GM12864 (cell line): ENCODE measurements at regions not wholly inside any gene's neighbourhood (a gene's known extent, or its start where the extent isn't known, plus 50 kb on each side); places are given as distances from the start of the nearest gene placed in this dataset.

Experiments used
- DNase-seq: peaks from one replicate; pipeline ENCODE4 v3.0.0-alpha.2; 2011; ENCODE audit warnings: low read depth
- H3K4me3 ChIP-seq: 2 replicates; pipeline ENCODE4 v1.5.1; 2011; ENCODE audit warnings: mild to moderate bottlenecking, low read depth, low read length, control low read depth
- CTCF ChIP-seq: IDR thresholded peaks from 2 replicates; pipeline ENCODE4 v1.5.1; 2011; ENCODE audit warnings: low read depth, mild to moderate bottlenecking, moderate library complexity, low read length, control low read depth, inconsistent platforms; ENCODE audit errors: missing control alignments

DNA sequence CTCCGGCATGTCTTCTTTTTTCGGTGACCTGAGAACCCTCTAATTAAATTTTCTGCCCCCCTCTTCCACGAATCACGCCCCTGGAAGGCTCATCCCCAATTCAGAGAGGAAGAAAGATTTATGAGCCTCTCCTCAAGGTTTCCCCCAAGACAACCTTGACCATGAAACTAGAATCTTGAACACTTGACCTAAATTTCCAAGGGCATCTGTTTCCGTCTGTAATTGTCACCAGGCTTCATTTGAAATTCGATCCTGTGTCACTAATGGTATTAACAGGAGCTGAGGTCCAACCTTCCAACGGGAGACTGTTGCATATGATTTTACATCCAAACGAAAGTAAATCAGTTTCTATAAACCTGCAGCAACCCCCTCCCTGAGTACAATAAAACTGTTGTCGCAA, 139.9 kb upstream of the ZIC3 start:
- no peak for DNase-seq
- TF ChIP-seq CTCF: no peak
- H3K4me3 ChIP-seq: no peak overlapping the region

DNA sequence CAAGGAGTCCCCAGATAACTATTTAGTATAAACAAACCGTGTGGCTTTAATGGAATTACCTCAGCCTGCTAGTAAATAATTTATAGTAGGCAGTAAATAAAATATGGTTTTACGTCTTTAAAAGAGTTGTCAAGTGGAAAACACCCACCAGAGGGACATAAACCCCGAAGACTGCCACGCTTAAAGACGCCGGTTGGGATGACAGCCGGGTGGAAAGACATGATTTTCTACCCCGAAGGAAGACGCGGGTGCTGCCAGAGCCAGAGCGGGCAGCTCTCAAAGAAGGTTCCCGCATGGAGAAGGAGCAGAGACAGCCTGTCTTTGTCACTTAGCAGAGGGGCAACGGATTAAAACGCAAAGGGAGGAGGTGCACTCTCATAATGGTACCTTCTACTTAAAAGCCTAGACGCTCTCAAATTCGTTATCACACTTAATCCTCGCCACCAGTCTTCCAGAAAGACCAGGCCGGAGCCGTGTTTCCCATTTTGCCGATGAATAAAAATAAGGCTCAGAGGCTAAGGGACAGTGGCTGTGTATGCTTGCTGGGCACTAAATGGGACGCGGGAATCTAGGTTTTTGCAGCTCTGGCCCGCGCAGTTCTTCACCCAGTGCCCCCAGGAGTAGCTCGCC, 140.5 kb upstream of the ZIC3 start:
- DNase-seq: no peak
- H3K4me3 ChIP-seq: no peak overlapping the region

DNA sequence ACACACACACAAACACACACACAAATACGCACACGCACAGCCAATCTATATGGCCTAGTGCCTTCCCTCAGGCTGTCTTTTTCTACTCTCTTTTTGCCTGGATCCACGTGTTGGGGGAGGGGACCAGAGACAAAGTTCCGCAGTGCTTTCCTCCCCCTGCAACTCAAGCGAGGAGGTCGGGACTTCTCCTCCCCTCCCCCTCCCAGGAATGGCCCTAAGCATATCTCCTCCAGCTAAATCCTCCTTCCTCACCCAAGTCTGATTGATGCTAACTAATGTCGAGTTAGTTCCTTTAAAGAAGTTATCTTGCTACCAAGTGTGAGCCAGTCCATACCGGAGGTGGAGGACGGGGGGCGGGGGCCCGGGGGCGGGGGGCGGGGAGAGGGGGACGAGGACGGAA, 141.2 kb upstream of the ZIC3 start:
- H3K4me3 ChIP-seq: no peak overlapping the region
- TF ChIP-seq CTCF: no peak
- DNase-seq: no peak

More for the DNA sequence above, 140.5 kb upstream of the ZIC3 start:
- TF ChIP-seq CTCF: no peak

DNA sequence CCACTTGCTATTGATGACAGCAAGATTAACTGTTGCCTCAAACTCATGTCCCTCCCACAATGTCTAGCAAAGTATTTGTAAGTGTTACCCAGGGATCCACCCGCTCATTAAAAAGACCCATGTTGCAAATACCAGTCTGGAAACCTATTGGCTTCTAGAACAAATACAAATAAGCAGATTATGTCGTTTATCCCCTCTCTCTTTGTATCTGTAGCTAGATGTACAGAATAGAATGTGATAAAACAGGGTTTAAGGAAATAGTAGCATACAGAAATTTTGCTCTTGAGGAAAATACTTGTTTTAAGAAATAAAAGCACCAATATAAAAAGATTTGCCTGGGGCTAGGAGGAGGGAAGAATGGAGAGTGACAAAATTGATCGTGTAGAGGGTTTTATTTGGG, 142.7 kb upstream of the ZIC3 start:
- no peak for TF ChIP-seq CTCF
- no peak for DNase-seq
- no peak overlapping the region for H3K4me3 ChIP-seq

GRCh38 chrX:137418086-137418485, 147.8 kb upstream of the ZIC3 start:
- TF ChIP-seq CTCF: no peak
- no peak overlapping the region for H3K4me3 ChIP-seq
- DNase-seq: no peak

GRCh38 chrX:137413190-137413589, 152.7 kb upstream of the ZIC3 start:
- H3K4me3 ChIP-seq: no peak overlapping the region
- DNase-seq: no peak
- no peak for TF ChIP-seq CTCF

DNA sequence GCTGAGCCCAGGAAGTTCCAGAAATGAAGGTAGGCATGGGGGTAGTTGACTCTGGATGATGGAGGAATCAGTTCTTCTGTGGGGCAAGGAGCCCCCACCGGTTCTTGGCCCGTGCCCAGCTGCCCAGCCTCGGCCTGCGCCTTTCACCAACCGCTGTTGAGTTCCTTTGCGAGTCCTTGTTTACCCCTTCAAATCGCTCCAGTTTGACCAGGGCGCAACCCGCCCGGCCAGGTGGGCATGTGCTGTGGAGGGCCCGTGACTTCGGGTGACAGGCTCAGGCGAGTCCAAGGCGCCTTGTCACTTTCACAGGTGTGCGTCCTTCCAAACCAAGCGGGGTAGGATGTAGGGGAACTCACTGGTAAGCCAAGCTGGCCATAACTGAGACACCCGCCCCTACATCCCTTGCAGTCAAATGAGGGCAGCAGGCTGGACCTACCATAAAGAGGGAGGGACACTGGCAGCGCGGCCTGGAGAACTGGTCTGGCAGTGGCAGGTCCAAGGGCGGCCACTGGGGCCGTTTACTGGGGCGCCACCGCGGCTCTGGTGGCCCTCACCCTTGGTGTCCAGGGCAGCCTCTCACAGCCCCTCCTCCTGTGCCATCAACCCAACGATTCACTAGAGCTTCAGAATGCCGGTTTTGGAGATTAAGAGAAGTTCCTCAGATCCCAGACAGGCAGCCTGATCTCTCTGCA, 160.3 kb upstream of the ZIC3 start:
- TF ChIP-seq CTCF: no peak
- H3K4me3 ChIP-seq: no peak overlapping the region
- DNase-seq: no peak
